ENCODE measurements at regions not wholly inside any gene's neighbourhood (a gene's known extent, or its start where the extent isn't known, plus 50 kb on each side); places are given as distances from the start of the nearest gene placed in this dataset.

DNA sequence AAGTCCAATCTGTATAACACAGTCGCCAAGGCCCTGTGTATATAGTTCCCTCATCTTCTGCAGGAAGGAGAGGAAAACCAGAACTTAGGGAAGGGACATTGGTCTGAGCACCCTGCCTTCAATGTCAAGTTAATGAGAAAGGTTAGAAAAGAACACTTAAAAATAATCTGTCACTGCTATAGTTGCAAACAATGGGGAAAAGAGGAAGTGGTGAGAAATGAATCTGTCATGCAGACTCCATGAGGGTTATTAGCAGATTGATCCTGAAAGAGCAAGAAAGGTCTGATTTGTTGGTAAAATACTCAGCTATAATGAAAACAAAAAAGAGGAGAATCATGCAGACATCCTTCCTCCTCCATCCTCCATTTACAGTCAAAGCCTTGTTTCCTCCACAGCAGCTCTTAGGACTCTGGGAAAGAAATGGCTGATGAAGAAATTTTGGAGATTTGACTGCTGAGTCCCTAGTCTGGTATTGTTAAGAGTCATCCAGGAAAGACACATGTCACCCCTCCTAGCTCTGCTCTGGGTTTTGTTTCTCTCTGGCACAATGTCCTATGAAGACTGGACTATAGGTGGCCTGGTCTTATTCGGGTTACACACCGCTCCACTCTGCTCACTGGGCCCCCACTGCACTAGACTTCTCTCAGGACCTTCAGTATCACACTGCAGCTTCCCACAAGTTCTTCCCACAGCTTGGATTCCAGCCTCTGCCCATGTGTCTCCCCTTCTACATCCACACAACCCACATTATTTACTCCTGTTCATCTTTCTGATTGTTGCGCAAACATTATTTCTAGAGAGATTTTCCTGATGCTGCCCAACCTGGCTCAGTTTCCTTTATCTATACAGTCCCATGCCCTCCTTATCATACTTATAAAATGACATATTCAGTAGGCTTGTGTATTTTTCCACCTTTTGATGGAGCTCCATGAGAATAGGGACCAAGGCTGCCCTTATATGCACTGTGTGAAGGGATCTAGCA lies 56.5 kb upstream of the XYLT1 start (continued):
- TF ChIP-seq AFF4 (CRISPR knock-in tag; IDR thresholded peaks at IDR 0.05; ENCODE audit: borderline replicate concordance): no peak

DNA sequence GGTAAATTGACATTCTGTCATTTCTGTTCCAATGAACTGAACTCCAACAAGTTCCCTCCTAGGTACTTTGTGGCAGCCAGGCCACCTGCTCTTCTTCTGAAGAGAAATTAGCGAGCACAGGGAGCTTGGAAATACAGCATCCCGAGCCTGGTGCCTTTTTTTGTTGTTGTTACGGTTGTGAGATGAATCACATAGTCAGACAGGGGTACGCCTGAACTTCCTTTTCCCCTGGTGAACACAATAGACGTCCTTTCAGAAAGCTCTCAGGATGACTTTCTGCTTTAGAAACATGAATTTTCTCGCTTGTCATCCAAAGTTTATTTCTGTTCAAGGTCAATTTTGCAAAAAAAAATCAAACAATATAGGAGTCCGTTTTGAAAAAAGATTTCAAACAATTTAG lies 53.9 kb upstream of the XYLT1 start:
- TF ChIP-seq EMX1 (CRISPR knock-in tag; IDR thresholded peaks at IDR 0.05) (no peak), NR3C1 (CRISPR knock-in tag; conservative IDR thresholded peaks at IDR 0.05; ENCODE audit: low read depth) (no peak), CREM (CRISPR knock-in tag; IDR thresholded peaks at IDR 0.05) (no peak), PRRX2 (CRISPR knock-in tag; IDR thresholded peaks at IDR 0.05) (no peak), ZNF396 (CRISPR knock-in tag; IDR thresholded peaks at IDR 0.05; ENCODE audit: borderline replicate concordance) (no peak), ZNF232 (CRISPR knock-in tag; IDR thresholded peaks at IDR 0.05) (no peak), FOXP1 (CRISPR knock-in tag; IDR thresholded peaks at IDR 0.05; ENCODE audit: borderline replicate concordance) (no peak), ELF4 (CRISPR knock-in tag; IDR thresholded peaks at IDR 0.05; ENCODE audit: low read depth) (no peak), NFE2L1 (CRISPR knock-in tag; IDR thresholded peaks at IDR 0.05) (no peak), ZNF423 (CRISPR knock-in tag; IDR thresholded peaks at IDR 0.05) (no peak), HMGA2 (CRISPR knock-in tag; IDR thresholded peaks at IDR 0.05) (no peak)
- TF ChIP-seq, protein P1, sequence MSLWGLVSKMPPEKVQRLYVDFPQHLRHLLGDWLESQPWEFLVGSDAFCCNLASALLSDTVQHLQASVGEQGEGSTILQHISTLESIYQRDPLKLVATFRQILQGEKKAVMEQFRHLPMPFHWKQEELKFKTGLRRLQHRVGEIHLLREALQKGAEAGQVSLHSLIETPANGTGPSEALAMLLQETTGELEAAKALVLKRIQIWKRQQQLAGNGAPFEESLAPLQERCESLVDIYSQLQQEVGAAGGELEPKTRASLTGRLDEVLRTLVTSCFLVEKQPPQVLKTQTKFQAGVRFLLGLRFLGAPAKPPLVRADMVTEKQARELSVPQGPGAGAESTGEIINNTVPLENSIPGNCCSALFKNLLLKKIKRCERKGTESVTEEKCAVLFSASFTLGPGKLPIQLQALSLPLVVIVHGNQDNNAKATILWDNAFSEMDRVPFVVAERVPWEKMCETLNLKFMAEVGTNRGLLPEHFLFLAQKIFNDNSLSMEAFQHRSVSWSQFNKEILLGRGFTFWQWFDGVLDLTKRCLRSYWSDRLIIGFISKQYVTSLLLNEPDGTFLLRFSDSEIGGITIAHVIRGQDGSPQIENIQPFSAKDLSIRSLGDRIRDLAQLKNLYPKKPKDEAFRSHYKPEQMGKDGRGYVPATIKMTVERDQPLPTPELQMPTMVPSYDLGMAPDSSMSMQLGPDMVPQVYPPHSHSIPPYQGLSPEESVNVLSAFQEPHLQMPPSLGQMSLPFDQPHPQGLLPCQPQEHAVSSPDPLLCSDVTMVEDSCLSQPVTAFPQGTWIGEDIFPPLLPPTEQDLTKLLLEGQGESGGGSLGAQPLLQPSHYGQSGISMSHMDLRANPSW (CRISPR knock-in tag; conservative IDR thresholded peaks at IDR 0.05; ENCODE audit: low read depth): no peak
- TF ChIP-seq, protein P2, sequence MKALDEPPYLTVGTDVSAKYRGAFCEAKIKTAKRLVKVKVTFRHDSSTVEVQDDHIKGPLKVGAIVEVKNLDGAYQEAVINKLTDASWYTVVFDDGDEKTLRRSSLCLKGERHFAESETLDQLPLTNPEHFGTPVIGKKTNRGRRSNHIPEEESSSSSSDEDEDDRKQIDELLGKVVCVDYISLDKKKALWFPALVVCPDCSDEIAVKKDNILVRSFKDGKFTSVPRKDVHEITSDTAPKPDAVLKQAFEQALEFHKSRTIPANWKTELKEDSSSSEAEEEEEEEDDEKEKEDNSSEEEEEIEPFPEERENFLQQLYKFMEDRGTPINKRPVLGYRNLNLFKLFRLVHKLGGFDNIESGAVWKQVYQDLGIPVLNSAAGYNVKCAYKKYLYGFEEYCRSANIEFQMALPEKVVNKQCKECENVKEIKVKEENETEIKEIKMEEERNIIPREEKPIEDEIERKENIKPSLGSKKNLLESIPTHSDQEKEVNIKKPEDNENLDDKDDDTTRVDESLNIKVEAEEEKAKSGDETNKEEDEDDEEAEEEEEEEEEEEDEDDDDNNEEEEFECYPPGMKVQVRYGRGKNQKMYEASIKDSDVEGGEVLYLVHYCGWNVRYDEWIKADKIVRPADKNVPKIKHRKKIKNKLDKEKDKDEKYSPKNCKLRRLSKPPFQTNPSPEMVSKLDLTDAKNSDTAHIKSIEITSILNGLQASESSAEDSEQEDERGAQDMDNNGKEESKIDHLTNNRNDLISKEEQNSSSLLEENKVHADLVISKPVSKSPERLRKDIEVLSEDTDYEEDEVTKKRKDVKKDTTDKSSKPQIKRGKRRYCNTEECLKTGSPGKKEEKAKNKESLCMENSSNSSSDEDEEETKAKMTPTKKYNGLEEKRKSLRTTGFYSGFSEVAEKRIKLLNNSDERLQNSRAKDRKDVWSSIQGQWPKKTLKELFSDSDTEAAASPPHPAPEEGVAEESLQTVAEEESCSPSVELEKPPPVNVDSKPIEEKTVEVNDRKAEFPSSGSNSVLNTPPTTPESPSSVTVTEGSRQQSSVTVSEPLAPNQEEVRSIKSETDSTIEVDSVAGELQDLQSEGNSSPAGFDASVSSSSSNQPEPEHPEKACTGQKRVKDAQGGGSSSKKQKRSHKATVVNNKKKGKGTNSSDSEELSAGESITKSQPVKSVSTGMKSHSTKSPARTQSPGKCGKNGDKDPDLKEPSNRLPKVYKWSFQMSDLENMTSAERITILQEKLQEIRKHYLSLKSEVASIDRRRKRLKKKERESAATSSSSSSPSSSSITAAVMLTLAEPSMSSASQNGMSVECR (CRISPR knock-in tag; IDR thresholded peaks at IDR 0.05; ENCODE audit: borderline replicate concordance): no peak
- TF ChIP-seq, protein P3, sequence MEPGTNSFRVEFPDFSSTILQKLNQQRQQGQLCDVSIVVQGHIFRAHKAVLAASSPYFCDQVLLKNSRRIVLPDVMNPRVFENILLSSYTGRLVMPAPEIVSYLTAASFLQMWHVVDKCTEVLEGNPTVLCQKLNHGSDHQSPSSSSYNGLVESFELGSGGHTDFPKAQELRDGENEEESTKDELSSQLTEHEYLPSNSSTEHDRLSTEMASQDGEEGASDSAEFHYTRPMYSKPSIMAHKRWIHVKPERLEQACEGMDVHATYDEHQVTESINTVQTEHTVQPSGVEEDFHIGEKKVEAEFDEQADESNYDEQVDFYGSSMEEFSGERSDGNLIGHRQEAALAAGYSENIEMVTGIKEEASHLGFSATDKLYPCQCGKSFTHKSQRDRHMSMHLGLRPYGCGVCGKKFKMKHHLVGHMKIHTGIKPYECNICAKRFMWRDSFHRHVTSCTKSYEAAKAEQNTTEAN (CRISPR knock-in tag; IDR thresholded peaks at IDR 0.05): no peak
- Mint-ChIP-seq H3K27ac (no peak overlapping the region), H3K4me1 (no peaks in the 10 kb centered on the region), H3K36me3 (peaks cover under 1% of the 10 kb centered on the region), H3K9me3 (peaks cover 3% of the 10 kb centered on the region), H3K27me3 (ENCODE audit: low read depth) (peaks cover 3% of the 10 kb centered on the region), H3K4me3 (no peak overlapping the region)
- ChIA-PET POLR2A (no interaction called here), CTCF (interaction anchor here (0.6 to 0.8 kb wide), 2 partner anchors 20 to 155 kb away, joined by 3 read pairs; no protein-coding TSS in a partner anchor)
- no peak for ATAC-seq
- DNase-seq (ENCODE audit: low spot score): no peak

All from WTC11 (cell line).